OCI-LY1 (cell line): ENCODE measurements at regions not wholly inside any gene's neighbourhood (a gene's known extent, or its start where the extent isn't known, plus 50 kb on each side); places are given as distances from the start of the nearest gene placed in this dataset.
A peak's percentile ranks its signal among the peaks of the same experiment; 100 is the strongest.

Experiments used
- H2AFZ ChIP-seq: fragments of 200-600 bp; sonication (generic), shearing (Covaris generic); 2 replicates; pipeline ENCODE4 v1.6.0; 2014; ENCODE audit warnings: antibody characterized with exemption, mild to moderate bottlenecking, low read length
- H3F3A ChIP-seq: fragments of 200-600 bp; sonication (generic), shearing (Covaris generic); 2 replicates; pipeline ENCODE4 v1.6.0; 2014; ENCODE audit warnings: mild to moderate bottlenecking, antibody characterized with exemption, low read length, moderate library complexity; ENCODE audit not compliant: insufficient read depth
- H3K27ac ChIP-seq: fragments of 200-600 bp; sonication (generic); 2 replicates; pipeline ENCODE4 v1.5.1; 2014; ENCODE audit warnings: low read length, mixed run types, mild to moderate bottlenecking, low read depth; ENCODE audit not compliant: poor library complexity, severe bottlenecking
- H3K27me3 ChIP-seq: fragments of 200-600 bp; sonication (generic); 2 replicates; pipeline ENCODE4 v1.6.0; 2014; ENCODE audit warnings: antibody characterized with exemption, mild to moderate bottlenecking, low read length, moderate library complexity; ENCODE audit not compliant: insufficient read depth
- H3K36me3 ChIP-seq: fragments of 200-600 bp; sonication (generic); 2 replicates; pipeline ENCODE4 v1.6.1; 2014; ENCODE audit warnings: mild to moderate bottlenecking, antibody characterized with exemption, low read length, moderate library complexity, mixed read lengths; ENCODE audit not compliant: insufficient read depth
- H3K4me1 ChIP-seq: fragments of 200-600 bp; sonication (generic); 2 replicates; pipeline ENCODE4 v1.5.1; 2014; ENCODE audit warnings: mild to moderate bottlenecking, low read length, moderate library complexity; ENCODE audit not compliant: insufficient read depth, severe bottlenecking
- H3K4me2 ChIP-seq: fragments of 200-600 bp; sonication (generic), shearing (Covaris generic); 2 replicates; pipeline ENCODE4 v1.6.1; 2014; ENCODE audit warnings: low read length
- H3K4me3 ChIP-seq: fragments of 200-600 bp; sonication (generic); 2 replicates; pipeline ENCODE4 v1.5.1; 2014; ENCODE audit warnings: low read length, low read depth, mild to moderate bottlenecking, mixed read lengths; ENCODE audit not compliant: poor library complexity, severe bottlenecking
- H3K79me2 ChIP-seq: fragments of 200-600 bp; shearing (Covaris generic); 2 replicates; pipeline ENCODE4 v1.6.1; 2016; ENCODE audit warnings: mixed run types, low read length, mixed read lengths; ENCODE audit not compliant: insufficient read depth
- H3K9ac ChIP-seq: fragments of 200-600 bp; sonication (generic), shearing (Covaris generic); 2 replicates; pipeline ENCODE4 v1.6.1; 2014; ENCODE audit warnings: mild to moderate bottlenecking, low read length, mixed read lengths
- H3K9me2 ChIP-seq: fragments of 200-600 bp; sonication (generic), shearing (Covaris generic); 2 replicates; pipeline ENCODE4 v1.6.1; 2014; ENCODE audit warnings: low read depth, mild to moderate bottlenecking, low read length, mixed read lengths
- H3K9me3 ChIP-seq: fragments of 200-600 bp; shearing (Covaris generic); 2 replicates; pipeline ENCODE4 v1.6.1; 2014; ENCODE audit warnings: low read length, mixed read lengths
- H4K20me1 ChIP-seq: fragments of 200-600 bp; sonication (generic), shearing (Covaris generic); 2 replicates; pipeline ENCODE4 v1.6.0; 2016; ENCODE audit warnings: mild to moderate bottlenecking, low read length; ENCODE audit not compliant: insufficient read depth
- CTCF ChIP-seq: fragments of 200-600 bp; sonication (generic), shearing (Covaris generic); IDR thresholded peaks from 2 replicates; pipeline ENCODE4 v1.5.1; 2017; ENCODE audit warnings: mild to moderate bottlenecking, antibody characterized with exemption, low read length, moderate library complexity, mixed read lengths
- EZH2 ChIP-seq: fragments of 200-600 bp; sonication (generic), shearing (Covaris generic); IDR thresholded peaks from 2 replicates; pipeline ENCODE4 v1.8.0; 2017; ENCODE audit warnings: borderline replicate concordance, mixed run types, mild to moderate bottlenecking, antibody characterized with exemption, low read length, moderate library complexity, mixed read lengths

- no peak overlapping the region for H3K27ac ChIP-seq
- H3K9me3 ChIP-seq = no peaks in the 10 kb centered on the region
- no peaks in the 10 kb centered on the region for H4K20me1 ChIP-seq
- H3K27me3 ChIP-seq = no peaks in the 10 kb centered on the region; the same call in 1 of the 2 replicates
- H3K4me1 ChIP-seq = no peaks in the 10 kb centered on the region
- no peak overlapping the region for H3K4me3 ChIP-seq
- peak; percentile 72 for TF ChIP-seq CTCF
- no peak for TF ChIP-seq EZH2
- no peaks in the 10 kb centered on the region for H3K36me3 ChIP-seq
- peak overlapping the region; percentile 42; the same call in 1 of the 2 replicates for H3K4me2 ChIP-seq
- H2AFZ ChIP-seq = no peak overlapping the region
- no peaks in the 10 kb centered on the region for H3K79me2 ChIP-seq
- H3F3A ChIP-seq = no peaks in the 10 kb centered on the region
- H3K9ac ChIP-seq = no peak overlapping the region
- no peaks in the 10 kb centered on the region for H3K9me2 ChIP-seq
These were observed 66.5 kb upstream of the CLMP start for GRCh38 chr11:123261345-123262106.

GRCh38 chr11:123260511-123261211, 65.6 kb upstream of the CLMP start:
- Histone ChIP-seq H2AFZ (no peak overlapping the region), H3K79me2 (no peaks in the 10 kb centered on the region), H3K9me3 (no peaks in the 10 kb centered on the region), H3F3A (no peaks in the 10 kb centered on the region), H3K27me3 (no peaks in the 10 kb centered on the region; the same call in 1 of the 2 replicates), H3K27ac (no peak overlapping the region), H3K9me2 (no peaks in the 10 kb centered on the region), H3K4me2 (no peak overlapping the region), H3K36me3 (no peaks in the 10 kb centered on the region), H4K20me1 (no peaks in the 10 kb centered on the region), H3K4me3 (no peak overlapping the region), H3K9ac (no peak overlapping the region), H3K4me1 (no peaks in the 10 kb centered on the region)
- TF ChIP-seq EZH2 (no peak), CTCF (no peak)

GRCh38 chr11:123258877-123259276, 63.8 kb upstream of the CLMP start:
- Histone ChIP-seq H3K27me3 (no peaks in the 10 kb centered on the region; the same call in 1 of the 2 replicates), H3K9me3 (no peaks in the 10 kb centered on the region), H3K4me3 (no peak overlapping the region), H3F3A (no peaks in the 10 kb centered on the region), H4K20me1 (no peaks in the 10 kb centered on the region), H2AFZ (no peak overlapping the region), H3K36me3 (no peaks in the 10 kb centered on the region), H3K4me1 (no peaks in the 10 kb centered on the region), H3K4me2 (no peak overlapping the region), H3K79me2 (no peaks in the 10 kb centered on the region), H3K9me2 (no peaks in the 10 kb centered on the region), H3K9ac (no peak overlapping the region), H3K27ac (no peak overlapping the region)
- no peak for TF ChIP-seq CTCF
- no peak for TF ChIP-seq EZH2
